Stimulated activated CD4-positive, alpha-beta T cell treated with anti-CD3 and anti-CD28 coated beads, Interleukin-4, amount 100 ng/mL, for 24 hours (primary cell): ENCODE measurements at regions not wholly inside any gene's neighbourhood (a gene's known extent, or its start where the extent isn't known, plus 50 kb on each side); places are given as distances from the start of the nearest gene placed in this dataset.

Experiments used
- DNase-seq: peaks from one replicate; pipeline ENCODE4 v3.0.0-alpha.2; 2020

DNA sequence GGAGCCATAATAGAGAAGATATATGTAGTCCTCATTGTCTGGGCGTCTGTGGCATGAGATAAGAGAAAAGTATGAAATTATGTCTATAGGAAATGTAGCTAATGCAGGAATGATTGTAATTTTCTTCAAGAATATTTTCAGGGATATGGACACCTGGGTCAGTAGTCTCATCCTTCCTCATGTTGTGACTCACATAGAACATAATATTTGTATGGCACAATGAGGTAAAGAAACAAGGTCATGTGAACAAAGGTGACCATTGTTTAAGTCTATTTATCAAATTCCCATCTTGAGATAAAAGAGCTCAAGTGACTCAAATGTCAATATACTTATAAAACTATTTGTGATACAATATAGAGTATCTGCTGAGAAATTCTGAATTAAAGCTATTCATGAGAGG, 345.5 kb upstream of the ROBO1 start:
- DNase-seq: no peak

DNA sequence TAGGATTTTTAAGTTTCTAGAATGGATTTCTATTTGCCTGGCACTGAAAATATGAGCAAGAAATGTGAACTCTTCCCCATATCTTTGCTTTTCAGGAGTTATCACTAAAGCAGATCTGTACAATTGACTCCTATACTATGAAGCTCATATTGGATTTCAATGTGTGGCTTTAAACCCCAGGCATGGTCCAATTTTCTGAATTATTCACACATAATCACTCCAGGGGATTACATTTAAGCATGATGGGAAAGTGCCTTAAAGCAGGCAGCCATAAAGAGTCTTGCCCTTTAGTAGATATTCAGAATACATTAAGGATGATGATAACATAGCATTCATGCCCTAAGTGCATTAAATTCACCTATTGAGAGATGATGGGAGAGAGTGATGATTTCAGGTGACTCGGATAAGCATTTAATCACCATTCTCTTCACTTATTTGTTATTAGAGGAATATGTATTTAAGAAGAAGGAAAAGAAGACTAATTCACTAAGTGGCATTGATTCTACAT, 331.8 kb upstream of the ROBO1 start:
- no peak for DNase-seq

DNA sequence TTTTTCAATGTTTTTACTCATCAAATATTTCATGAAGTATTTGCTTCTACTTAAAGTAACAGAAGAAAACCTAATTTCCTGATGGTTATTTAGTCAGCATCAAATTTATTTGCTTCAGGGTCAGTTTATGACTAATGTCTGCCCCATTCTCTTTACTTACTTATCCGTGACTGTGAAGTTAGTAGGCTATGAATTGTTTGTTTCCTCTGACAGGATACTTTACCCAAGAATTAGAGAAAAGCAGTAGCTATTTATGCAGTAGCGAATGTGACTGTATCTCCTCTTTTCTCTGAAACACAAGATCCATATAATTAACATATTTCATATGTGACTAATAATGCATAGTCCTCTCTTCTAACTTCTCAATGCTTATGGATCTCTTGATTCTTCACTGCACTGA, 329.9 kb upstream of the ROBO1 start:
- no peak for DNase-seq

DNA sequence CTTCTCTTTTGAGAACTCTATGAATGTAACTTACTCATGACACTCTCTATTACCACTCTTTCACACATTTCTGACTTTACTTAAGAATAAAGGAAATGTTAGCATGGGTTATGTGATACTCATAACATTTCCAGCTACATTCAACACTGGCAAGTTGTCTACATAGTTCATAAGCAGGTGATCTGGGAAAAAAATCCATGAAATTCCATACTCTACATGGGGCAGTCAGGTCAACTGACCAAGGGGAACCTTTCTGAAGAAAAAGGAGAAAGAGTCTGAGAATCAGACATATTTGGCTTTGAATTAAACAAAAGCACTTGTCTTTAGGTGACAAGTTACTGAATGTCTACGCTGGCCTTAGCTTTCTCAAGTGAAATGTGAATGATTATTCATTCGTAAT, 329.1 kb upstream of the ROBO1 start:
- no peak for DNase-seq

DNA sequence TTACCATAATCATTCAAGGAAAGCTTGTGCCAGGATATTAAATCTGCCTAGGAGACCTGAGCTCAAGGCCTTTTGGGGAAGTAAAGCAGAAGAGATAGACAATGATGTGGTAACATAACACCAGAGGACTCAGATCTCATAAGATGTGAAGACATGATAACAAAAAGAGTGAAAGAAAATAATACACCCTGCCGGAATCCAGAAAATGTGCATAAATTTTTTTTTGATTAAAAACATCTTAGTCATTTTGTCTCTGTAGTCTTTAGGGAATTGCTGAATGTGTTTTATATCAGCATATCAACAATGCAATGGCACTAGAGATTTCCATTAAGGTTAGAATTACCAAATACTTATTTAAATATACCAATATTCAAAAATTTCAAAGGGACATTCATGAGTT, 326.8 kb upstream of the ROBO1 start:
- DNase-seq: no peak

DNA sequence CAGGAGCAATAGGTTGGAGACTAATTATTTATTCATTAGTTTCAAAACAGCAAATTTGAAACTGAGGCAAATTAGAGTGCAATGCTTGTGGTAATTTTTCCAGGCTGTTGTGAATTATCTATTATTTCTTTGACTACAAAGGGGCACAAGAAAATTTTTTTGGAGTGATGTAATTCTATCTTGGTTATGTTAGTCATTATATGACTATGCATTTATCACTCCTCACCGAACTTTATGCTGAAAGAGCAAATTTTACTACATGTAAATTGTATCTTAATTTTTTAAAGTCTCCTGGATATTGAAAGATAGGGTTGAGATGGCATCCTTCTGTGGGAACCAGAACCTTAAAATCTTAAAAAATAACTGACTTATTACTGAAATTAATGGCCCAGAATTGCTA, 320.0 kb upstream of the ROBO1 start:
- DNase-seq: no peak

DNA sequence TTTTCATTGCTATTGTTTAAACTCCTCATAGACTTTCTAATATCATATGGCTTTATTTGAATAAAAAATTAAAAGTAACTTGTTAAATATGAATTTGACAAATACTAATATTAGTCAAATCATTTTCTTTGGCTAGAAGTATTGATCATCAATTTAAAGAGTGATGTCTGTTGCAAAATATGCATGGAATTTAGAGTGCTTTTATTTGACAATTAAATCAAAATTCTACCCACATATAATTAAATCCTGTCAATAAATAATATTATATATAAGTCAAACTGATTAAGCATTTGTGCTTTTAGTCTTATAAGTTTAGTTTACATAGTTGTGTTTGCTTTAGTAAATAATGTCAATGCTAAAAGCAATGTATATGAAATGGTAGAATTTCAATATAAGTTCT, 318.6 kb upstream of the ROBO1 start:
- no peak for DNase-seq

DNA sequence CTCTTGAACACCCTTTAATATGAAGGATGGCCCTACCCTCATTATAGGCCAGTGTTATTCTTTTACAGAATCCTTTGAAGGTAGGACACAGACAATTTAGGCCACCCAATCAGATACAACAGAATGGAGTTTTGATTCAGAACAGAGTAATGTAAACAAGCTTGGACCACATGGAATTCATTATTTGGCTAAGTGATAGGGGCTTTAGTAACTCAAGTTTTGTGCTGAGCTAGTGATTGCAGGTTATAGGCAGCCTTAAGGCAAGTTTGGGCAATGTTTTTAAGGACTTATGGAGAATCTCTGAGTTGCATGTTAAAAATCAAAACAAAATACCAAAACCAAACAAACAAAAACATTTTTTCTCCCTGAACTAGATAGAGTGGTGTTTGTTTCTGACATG, 312.1 kb upstream of the ROBO1 start:
- no peak for DNase-seq

DNA sequence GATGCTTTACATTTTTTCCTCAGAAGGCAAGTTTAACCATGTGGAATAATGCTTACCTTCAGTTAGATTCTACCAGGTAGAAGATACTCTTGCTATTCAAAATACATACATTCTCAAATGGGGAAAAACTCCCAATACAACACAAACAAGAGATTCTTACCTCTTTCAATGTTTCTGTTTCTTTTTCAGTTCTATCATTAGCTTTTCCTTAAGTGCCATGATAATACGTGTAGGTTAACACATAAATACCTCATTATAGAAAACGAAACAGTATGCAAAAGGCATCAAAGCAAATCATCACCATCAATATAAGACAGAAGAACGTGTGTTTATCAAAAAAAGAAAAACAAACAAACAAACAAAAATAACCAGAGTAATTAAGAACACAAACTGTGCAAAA, 300.7 kb upstream of the ROBO1 start:
- DNase-seq: no peak

DNA sequence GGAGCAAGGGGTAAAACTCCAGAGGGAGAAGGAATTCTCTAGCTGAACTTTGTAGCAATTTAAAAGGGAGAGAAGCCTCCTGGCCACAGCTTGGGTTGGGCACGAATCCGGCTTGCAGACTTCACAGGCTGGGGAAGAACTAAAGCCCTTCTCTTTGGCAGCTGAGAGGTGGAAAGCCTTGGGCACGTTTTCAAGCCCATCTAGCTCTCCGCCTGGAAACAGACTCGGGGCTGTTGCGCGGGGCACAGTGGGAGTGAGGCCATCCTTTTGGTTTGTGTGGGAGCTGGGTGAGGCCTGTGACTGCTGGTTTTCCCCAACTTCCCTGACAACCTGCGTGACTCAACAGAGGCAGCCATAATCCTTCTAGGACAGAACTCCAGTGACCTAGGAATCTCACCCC, 295.7 kb upstream of the ROBO1 start:
- no peak for DNase-seq

DNA sequence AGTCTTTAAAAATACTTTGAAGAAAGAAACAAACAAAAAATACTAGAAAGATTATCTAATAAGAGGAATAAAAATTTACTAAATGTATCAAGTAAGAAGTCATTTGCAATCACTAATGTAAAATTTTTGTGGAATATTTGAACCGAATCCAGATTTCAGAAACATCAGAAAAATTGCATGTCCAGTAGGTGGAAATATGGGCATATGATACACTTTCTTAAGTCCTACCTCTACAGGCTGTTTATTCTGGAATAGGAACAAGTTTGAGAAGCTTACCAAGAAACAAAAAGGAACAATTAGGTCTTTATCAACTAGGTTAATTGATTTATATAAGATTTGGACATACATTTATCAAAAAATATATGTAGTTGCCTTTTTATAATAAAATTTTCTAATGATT, 292.9 kb upstream of the ROBO1 start:
- no peak for DNase-seq

DNA sequence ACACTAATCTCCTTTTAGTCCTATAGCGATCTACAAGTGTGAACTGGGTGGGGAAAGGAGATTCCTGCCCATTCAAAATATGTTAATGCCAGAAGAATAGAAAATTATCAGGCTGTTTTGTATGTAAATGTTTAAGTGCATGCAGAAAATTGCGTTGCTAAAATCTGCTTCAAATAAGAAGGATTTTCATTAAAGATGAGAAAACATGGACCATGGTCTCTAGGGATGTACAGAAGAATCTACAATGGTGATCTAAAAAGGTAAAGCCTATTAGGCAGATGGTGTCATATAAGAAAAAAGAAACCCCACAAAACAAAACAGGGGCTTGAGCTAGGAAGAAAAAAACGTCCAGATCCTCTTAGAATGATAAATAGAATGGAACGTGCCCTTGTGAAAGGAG, 287.5 kb upstream of the ROBO1 start:
- DNase-seq: no peak

DNA sequence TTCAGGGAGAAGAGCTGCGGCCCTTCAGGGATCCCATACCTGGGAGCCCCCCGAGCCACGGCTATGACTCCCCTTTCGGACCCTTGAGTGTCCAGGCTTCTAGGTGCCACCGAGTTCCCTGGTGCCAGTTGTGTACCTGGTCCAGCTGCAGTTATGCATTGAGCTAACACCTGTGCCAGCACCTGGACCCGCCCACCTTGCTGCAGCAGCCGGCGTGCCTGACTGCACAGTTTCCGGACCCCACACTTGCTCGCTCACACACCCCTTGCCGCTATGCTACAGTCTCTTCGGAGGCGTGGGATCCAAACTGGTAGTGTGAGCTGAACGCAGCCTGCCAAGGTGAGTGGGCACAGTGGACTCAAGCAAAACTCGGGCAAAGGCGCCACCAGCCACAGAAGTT, 284.5 kb upstream of the ROBO1 start:
- DNase-seq: no peak

DNA sequence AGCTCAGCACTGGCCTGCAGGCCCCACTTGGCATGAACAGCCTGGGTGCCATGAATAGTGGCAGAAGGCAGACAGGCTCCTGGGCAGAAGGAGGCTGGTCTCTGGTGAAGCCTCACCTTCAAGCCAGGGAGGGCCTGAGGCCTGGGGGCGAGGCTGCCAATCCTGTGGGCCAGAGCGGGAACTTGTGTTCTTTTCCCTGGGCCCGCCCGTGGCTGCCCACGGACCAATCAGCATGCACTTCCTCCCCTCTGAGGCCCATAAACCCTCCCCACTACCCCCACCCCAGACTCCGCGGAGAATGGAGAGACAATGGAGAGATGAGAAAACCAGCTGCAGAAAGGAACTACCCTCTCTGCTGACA, 283.8 kb upstream of the ROBO1 start:
- no peak for DNase-seq

DNA sequence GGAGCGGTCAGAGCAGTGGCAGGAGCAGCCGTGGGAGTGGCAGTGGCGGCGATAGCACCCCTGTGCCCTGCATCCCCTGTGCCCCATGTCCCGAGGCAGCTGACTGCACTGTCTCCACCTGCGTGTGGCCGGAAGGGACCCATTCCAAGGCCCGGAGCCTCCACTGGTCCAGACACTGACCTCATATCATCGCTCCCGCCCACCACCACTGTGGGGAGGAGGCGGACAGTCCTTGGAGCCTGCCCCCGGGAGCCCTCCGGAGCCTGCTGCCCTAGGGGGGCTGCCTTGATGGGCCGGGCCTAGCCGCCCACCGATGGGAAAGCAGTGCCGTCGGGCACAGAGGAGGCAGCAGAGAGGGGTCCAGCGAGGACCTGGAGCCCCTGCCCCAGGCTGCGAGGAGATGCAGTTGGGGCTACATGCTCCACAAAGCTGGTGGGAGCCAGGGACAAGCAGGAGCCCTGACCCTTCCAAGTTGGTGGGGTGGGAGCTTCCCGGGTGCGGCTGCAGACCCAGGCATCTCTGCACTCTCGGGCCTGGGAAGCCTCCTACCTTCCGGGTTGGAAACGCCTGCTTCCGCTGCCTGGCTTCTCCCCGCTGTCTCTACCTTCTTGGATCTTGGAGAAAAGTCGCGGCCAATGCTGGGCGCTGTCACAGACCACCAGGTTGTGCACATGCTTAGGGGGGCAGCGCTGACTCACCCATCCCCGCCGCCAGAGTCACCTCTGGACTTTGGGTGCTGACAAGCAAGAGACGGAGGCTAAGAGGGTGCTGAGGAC, 283.2 kb upstream of the ROBO1 start:
- no peak for DNase-seq

DNA sequence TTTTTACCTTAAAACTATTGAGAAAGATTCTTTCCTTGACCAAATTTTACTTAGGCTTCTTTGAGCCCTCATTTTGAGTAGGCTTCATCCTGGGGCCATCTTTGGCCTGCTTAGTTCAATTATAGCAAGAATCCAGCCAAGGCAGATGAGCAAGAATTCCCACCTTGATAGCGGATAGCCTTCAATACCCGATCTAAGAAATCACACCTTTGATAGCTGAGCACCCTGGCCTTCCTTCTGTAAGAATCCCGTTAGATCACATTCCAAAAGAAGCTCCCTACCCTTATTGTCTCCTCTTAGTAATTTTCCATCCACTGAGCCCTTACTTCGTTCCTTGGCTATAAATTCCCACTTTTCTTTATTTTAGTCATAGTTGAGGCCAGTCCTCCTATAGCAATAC, 275.4 kb upstream of the ROBO1 start:
- DNase-seq: no peak

DNA sequence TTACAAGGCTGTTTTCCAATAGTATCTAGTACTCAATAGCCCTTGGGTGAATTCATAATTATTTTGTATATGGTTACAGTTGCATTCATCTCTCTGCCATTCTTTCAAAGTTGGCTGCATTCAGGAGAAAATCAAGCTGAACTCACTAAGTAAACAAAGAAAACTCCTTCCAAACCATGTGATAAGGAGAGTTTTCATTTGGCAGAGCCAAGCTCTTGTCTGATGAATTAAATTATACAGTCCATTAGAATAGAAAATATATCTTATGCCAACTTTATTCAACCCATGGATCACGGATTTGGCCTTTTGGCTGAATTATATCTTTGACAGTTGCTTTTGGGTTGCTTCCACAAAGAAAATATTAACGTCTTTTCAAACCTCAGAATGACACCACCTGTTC, 272.3 kb upstream of the ROBO1 start:
- no peak for DNase-seq

DNA sequence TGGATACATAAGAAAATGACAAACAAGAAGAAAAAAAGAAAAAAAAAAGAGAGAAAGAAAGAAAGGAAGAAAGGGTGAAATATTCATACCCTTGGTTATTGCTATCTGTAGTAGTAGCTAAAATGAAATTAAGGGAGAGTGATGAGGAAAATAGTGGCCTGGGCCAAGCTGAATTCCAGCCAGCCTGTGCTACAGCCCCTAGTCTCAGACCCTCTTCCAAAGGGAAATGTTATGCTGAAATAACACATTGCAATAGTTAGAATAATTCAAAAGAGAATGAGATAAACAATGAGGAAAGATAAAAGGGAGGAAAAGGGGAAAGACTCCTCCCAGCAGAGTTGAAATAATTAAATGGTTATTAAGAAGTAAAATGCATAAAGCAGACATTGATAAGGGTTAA, 268.4 kb upstream of the ROBO1 start:
- DNase-seq: no peak

DNA sequence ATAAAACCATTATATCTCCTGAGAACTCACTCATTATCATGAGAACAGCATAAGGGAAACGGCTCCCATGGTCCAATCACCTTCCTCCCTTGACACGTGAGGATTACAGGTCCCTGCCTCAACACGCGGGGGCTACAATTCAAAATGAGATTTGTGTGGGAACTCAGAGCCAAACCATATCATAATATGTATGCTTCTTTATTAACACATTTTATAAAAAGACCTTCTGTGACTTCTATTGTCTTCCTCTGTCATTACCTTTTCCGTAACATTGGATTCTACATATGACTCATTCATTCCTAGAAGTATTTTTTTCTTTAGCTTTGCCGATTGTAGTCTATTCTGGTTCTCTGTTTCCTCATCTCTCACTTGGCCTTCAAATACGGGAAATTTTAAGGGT, 267.2 kb upstream of the ROBO1 start:
- DNase-seq: no peak

DNA sequence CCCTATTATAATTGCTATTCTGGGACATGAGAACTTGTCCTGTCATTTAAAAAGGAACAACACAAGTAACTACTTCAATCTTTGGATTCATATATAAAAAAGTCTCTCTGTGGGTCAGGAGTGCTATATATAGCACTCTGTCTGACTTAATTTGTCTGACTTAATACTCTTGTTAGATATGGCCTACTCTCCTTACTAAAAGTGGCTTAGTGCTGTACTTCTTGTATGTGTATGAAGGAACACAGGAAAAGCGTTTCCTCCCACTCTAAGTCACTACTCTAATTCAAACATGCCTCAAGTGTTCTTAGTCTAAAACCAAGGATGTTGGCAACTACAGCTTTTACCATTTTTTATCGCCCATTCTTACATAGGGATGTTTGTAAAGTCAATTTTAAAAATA, 255.2 kb upstream of the ROBO1 start:
- DNase-seq: no peak

DNA sequence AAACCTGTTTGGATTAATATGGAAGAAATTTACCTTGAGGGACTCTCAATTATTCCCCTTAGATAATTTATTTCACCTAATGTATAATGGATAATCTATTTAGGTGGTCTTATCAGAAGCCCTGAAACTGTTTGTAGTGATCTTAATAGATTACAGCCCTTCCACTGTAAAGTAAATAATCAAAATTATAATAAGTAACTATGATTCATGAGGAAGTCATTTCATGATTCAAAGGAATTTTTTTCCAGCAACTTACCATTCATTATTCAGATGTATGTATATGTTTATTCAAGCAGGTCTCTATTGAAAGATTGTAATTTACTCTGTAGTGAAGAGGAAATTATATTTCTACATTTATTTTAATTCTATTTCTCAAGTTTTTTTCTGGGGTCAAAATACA, 250.6 kb upstream of the ROBO1 start:
- DNase-seq: no peak

DNA sequence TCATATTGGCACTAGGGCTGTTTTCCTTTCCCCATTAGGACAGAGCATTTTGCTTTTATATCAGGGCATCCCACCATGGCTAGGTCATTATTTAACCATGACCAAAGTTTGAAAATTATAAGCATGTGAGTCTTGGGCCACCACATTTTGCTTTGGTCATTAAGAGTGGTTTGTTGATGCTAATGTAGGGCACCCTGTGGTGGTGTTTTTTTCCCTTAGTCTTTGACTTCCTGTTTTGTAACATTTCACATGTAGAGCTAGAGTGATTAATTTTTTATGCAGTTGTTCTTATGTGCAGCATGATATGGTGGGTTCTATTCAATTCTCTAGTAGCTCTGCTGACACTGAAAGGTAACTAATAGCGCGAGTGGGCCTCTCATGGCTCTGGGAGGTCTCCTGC, 249.6 kb upstream of the ROBO1 start:
- no peak for DNase-seq

DNA sequence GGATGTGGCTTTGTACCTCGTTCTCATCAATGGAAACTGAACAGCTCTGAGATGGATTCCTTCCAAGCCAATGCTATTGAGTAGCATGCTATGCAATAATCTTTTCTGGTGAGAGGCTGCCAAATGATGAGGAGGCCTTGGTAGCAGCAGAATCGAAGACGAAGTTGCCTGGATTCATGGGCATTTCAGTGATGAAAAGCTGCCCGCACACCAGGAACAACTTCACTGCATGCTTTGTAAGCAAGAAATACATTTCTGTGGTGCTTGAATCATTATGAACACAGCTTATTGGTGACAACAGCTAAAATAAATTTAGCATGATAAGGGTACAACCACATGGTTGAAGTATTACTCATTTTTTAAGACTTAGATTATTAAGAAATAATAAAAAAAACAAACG, 246.8 kb upstream of the ROBO1 start:
- DNase-seq: no peak

DNA sequence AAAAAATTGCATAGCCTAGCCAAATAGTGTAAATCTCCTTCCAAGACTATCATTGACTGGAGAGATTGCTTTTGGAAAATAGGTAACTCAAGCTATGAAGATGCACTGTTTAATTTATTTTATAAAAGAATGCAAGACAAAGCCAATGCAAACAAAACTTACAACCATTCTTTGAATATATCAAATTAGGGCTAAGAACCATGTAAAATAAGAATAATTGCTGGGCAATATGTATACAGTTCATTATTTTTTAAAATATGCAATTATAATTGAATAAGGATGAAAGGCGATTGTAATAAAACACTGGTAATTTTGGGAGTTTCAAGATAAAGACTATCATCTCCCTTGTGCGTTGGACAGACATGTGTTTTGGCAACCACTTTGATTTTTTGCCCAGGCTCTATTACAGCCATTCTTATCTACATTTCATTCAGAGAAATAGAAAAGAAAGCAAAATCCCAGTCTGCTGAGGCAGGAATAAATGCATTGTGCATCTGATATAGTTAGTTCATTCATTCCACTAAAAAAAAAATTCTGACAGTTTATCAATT, 242.3 kb upstream of the ROBO1 start:
- no peak for DNase-seq

DNA sequence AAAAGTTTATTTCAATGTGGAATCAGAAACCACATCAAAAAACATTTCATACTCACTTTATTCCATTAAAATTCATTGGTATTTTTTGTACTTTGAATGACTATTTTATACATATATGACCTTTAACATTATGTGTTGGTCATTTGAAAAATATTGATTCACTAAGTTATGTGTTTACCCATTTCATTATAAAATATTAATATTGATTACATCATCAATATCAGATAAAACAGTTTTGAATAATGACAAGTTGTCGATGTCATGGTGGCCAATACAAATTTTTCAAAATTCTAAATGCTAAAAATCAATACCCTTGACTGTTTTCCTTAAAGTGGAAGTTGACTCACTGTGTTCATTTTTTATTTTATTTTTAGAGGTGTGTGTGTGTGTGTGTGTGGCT, 239.7 kb upstream of the ROBO1 start:
- DNase-seq: no peak
